Neuronal stem cell (in vitro differentiated cells): ENCODE measurements at regions not wholly inside any gene's neighbourhood (a gene's known extent, or its start where the extent isn't known, plus 50 kb on each side); places are given as distances from the start of the nearest gene placed in this dataset.

ENCODE experiments used
- DNase-seq: peaks from one replicate; pipeline ENCODE4 v3.0.0-alpha.2; 2013; ENCODE audit warnings: low spot score
- H2AFZ ChIP-seq: one replicate; pipeline ENCODE4 v1.6.1; 2013; ENCODE audit warnings: mild to moderate bottlenecking, low read length, inconsistent platforms
- H2AK5ac ChIP-seq: 2 replicates; pipeline ENCODE4 v1.6.1; 2013; ENCODE audit warnings: low read depth, mild to moderate bottlenecking, inconsistent platforms, low read length, moderate library complexity, mixed read lengths
- H2BK120ac ChIP-seq: 2 replicates; pipeline ENCODE4 v1.6.1; 2013; ENCODE audit warnings: low read depth, mild to moderate bottlenecking, inconsistent platforms, low read length, moderate library complexity, mixed read lengths
- H2BK12ac ChIP-seq: one replicate; pipeline ENCODE4 v1.6.1; 2013; ENCODE audit warnings: low read length, inconsistent platforms
- H2BK15ac ChIP-seq: 2 replicates; pipeline ENCODE4 v1.6.1; 2013; ENCODE audit warnings: mild to moderate bottlenecking, low read length, inconsistent platforms, mixed read lengths
- H2BK5ac ChIP-seq: one replicate; pipeline ENCODE4 v1.6.1; 2013; ENCODE audit warnings: inconsistent platforms, mild to moderate bottlenecking, low read length, moderate library complexity
- H3K14ac ChIP-seq: one replicate; pipeline ENCODE4 v1.6.1; 2013; ENCODE audit warnings: low read length, inconsistent platforms
- H3K18ac ChIP-seq: 2 replicates; pipeline ENCODE4 v1.6.1; 2013; ENCODE audit warnings: low read length, inconsistent platforms
- H3K23ac ChIP-seq: 2 replicates; pipeline ENCODE4 v1.6.1; 2013; ENCODE audit warnings: low read depth, mild to moderate bottlenecking, mixed read lengths, low read length, inconsistent platforms; ENCODE audit not compliant: poor library complexity
- H3K27ac ChIP-seq: replicated peaks from 3 replicates; pipeline ENCODE4 v1.5.1; 2013; ENCODE audit warnings: low read length, inconsistent platforms
- H3K27me3 ChIP-seq, 3 experiments: 2 replicates each; pipeline ENCODE4 v1.6.1; 2013; ENCODE audit warnings: low read length in 3 of 3, mild to moderate bottlenecking in 2 of 3, inconsistent platforms in 1 of 3, low read depth in 1 of 3, mixed read lengths in 1 of 3, moderate library complexity in 1 of 3; ENCODE audit not compliant: control insufficient read depth in 3 of 3, insufficient read depth in 3 of 3
- H3K36me3 ChIP-seq, 2 donors: replicated peaks in 1 of 2; 2 replicates each; pipeline ENCODE4 v1.6.1; 2013; ENCODE audit warnings: low read length in 2 of 2; ENCODE audit not compliant: control insufficient read depth in 2 of 2, insufficient read depth in 2 of 2
- H3K4ac ChIP-seq: 2 replicates; pipeline ENCODE4 v1.6.1; 2013; ENCODE audit warnings: inconsistent platforms, mild to moderate bottlenecking, low read length, moderate library complexity
- H3K4me1 ChIP-seq, 2 donors: 1 replicate in 1 of 2; 2 replicates in 1 of 2; pipeline ENCODE4 v1.6.1; 2013; ENCODE audit warnings: low read length in 2 of 2, low read depth in 1 of 2; ENCODE audit not compliant: control insufficient read depth in 2 of 2, insufficient read depth in 1 of 2
- H3K4me2 ChIP-seq: one replicate; pipeline ENCODE4 v1.6.1; 2013; ENCODE audit warnings: mild to moderate bottlenecking, low read length, inconsistent platforms; ENCODE audit not compliant: insufficient read depth, poor library complexity, severe bottlenecking
- H3K4me3 ChIP-seq, 2 donors: 2 replicates each; pipeline ENCODE4 v1.5.1; 2013; ENCODE audit warnings: low read length in 2 of 2, mild to moderate bottlenecking in 2 of 2, inconsistent platforms in 1 of 2, moderate library complexity in 1 of 2
- H3K79me1 ChIP-seq: one replicate; pipeline ENCODE4 v1.6.1; 2013; ENCODE audit warnings: low read depth, mild to moderate bottlenecking, inconsistent platforms, low read length, moderate library complexity
- H3K9ac ChIP-seq: one replicate; pipeline ENCODE4 v1.6.1; 2013; ENCODE audit warnings: mild to moderate bottlenecking, low read depth, low read length, inconsistent platforms; ENCODE audit not compliant: poor library complexity
- H3K9me3 ChIP-seq, 2 donors: replicated peaks in 1 of 2; 2 replicates each; pipeline versions ENCODE3 to v1.6.1; 2013; ENCODE audit warnings: low read length in 2 of 2, mild to moderate bottlenecking in 2 of 2, inconsistent platforms in 1 of 2, low read depth in 1 of 2, mixed read lengths in 1 of 2, moderate library complexity in 1 of 2; ENCODE audit not compliant: control insufficient read depth in 2 of 2, insufficient read depth in 1 of 2
- H4K8ac ChIP-seq: one replicate; pipeline ENCODE4 v1.6.1; 2013; ENCODE audit warnings: low read depth, mild to moderate bottlenecking, inconsistent platforms, low read length, moderate library complexity
- H4K91ac ChIP-seq: one replicate; pipeline ENCODE4 v1.6.1; 2013; ENCODE audit warnings: low read length, low read depth, mild to moderate bottlenecking, inconsistent platforms; ENCODE audit not compliant: poor library complexity
- WGBS, 2 donors: extraction: QIAGEN DNeasy Blood & Tissue Kit; methylation state at CpG; one replicate each; pipeline ENCODE4 v1.1.7; 2013; ENCODE audit warnings: missing lambda C conversion rate in 2 of 2, mixed read lengths in 1 of 2; ENCODE audit not compliant: insufficient read length in 2 of 2, insufficient replicate concordance in 1 of 2; ENCODE audit errors: extremely low coverage in 2 of 2; 5-methylcytosine and 5-hydroxymethylcytosine counted together

DNA sequence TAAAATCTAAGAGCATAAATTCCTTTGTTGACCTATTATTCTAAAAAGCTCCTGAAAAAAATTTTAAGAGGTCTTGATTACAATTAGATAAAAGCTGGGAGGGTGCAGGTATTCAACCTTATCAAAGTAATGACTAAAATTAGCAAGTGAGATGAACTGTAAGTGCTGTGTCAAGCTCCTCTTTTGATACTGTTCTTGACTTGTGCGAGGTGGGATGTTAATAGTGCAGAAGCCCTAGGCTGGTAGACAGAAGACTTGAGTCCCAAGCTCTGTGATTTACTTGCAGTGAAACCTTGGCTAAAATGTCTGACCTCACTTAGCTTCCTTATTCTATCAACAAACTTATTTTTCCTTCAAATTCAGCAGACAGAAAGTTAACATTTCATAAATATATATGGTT, 637.5 kb downstream of the DSC3 start:
- Histone ChIP-seq H3K4me2 (no peak overlapping the region), H4K91ac (no peak overlapping the region)
- no CpG with 5 or more reads among the region's 1 CpG for WGBS, 2 donors

DNA sequence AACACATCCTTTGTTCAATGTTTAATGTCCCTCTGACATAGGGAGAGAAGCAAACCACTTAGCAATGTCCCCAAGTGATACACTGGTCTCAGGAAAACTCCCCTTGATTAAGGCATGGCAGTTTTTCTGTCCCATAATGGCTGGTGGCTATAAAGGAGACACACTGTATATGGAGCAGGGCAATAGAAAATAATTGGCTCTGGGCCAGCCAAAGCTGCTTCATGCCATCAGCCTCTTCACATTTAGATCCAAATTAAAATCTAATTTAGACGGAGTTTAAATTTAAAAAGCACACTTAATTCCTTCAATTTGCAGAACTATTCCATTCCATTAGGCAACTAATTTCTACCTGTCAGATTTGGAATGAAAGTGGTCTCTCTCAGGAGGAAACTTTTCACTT, 638.1 kb downstream of the DSC3 start:
- H3K9me3 ChIP-seq, result no peaks in the 10 kb centered on the region
- H3K79me1 ChIP-seq, result no peaks in the 10 kb centered on the region
- H4K91ac ChIP-seq, result no peak overlapping the region
- H3K27ac ChIP-seq, result no peak overlapping the region
- DNase-seq, result no peak
- no peak overlapping the region for H2AK5ac ChIP-seq
- H3K4me1 ChIP-seq, result no peaks in the 10 kb centered on the region
- H3K4me3 ChIP-seq, result no peak overlapping the region
- no peak overlapping the region for H3K9ac ChIP-seq
- H2BK12ac ChIP-seq, result no peak overlapping the region
- H3K27me3 ChIP-seq, result no peaks in the 10 kb centered on the region
- H2BK120ac ChIP-seq, result no peak overlapping the region
- no peak overlapping the region for H3K4ac ChIP-seq
- no peak overlapping the region for H3K23ac ChIP-seq
- no peak overlapping the region for H3K18ac ChIP-seq
- no peak overlapping the region for H3K4me2 ChIP-seq
- WGBS, 2 donors, result no CpG with 5 or more reads among the region's 1 CpG
- H3K14ac ChIP-seq, result no peak overlapping the region
- H3K36me3 ChIP-seq, result no peaks in the 10 kb centered on the region
- H2BK15ac ChIP-seq, result no peak overlapping the region
- H4K8ac ChIP-seq, result no peak overlapping the region
- H2BK5ac ChIP-seq, result no peak overlapping the region
- H2AFZ ChIP-seq, result no peak overlapping the region

More for the DNA sequence above, 637.5 kb downstream of the DSC3 start:
- Histone ChIP-seq H2BK120ac (no peak overlapping the region), H3K14ac (no peak overlapping the region), H3K4me3 (no peak overlapping the region), H3K9me3 (no peaks in the 10 kb centered on the region), H2AK5ac (no peak overlapping the region), H3K27ac (no peak overlapping the region), H3K4ac (no peak overlapping the region), H2BK15ac (no peak overlapping the region), H3K4me1 (no peaks in the 10 kb centered on the region), H3K27me3 (no peaks in the 10 kb centered on the region), H3K23ac (no peak overlapping the region), H2BK5ac (no peak overlapping the region), H3K18ac (no peak overlapping the region), H2AFZ (no peak overlapping the region), H4K8ac (no peak overlapping the region), H2BK12ac (no peak overlapping the region), H3K79me1 (no peaks in the 10 kb centered on the region), H3K36me3 (no peaks in the 10 kb centered on the region), H3K9ac (no peak overlapping the region)
- DNase-seq, result no peak

DNA sequence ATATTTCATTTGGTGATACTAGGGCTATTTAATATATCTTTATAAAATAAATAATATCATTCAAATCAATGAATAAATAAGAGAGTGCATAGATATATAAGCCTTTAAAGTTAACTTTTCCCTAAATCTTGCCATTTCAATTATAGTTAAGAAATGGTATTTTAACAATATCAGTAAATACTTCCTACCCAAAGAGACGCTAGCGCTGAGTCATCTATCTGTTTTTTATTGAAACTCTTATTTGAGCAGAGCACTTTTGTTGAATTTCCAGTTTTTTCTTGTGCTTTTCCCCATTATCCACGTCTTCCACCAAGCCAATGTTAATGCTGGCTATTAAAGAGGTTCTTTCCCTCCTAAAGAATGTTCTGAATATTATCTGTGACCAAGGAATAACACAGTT, 639.3 kb downstream of the DSC3 start:
- Histone ChIP-seq H2BK15ac (no peak overlapping the region), H3K36me3 (no peaks in the 10 kb centered on the region), H3K9me3 (no peaks in the 10 kb centered on the region), H2AFZ (no peak overlapping the region), H3K14ac (no peak overlapping the region), H3K79me1 (no peaks in the 10 kb centered on the region), H3K9ac (no peak overlapping the region), H4K8ac (no peak overlapping the region), H3K4me2 (no peak overlapping the region), H3K4ac (no peak overlapping the region), H2BK5ac (no peak overlapping the region), H2BK12ac (no peak overlapping the region), H3K27me3 (no peaks in the 10 kb centered on the region), H3K27ac (no peak overlapping the region), H3K23ac (no peak overlapping the region), H2AK5ac (no peak overlapping the region), H4K91ac (no peak overlapping the region), H3K4me1 (no peaks in the 10 kb centered on the region), H3K18ac (no peak overlapping the region), H3K4me3 (no peak overlapping the region), H2BK120ac (no peak overlapping the region)
- no peak for DNase-seq
- WGBS, 2 donors, result no CpG with 5 or more reads among the region's 3 CpGs

DNA sequence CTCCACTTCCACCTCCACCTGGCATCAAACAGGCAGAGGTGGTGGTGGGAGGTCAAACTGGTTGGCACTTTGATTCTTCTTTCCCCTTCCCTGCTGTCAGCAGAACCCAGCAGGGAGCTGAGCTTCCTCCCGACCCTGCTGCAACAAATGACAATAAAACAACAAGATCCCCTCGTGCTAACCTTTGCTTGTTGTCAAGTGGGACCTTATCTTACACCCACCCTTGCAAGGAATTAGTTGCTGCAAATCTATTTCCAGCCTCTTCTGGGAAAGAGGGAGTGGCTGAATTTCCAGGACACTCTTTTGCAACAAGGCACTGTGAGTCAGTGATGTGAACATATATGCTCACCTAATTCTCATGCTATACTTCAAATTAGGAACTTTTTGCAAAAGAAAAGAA, 655.1 kb downstream of the DSC3 start:
- H3K79me1 ChIP-seq, result no peaks in the 10 kb centered on the region
- H3K4me3 ChIP-seq, result no peak overlapping the region

More for the DNA sequence above, 655.1 kb downstream of the DSC3 start:
- no peaks in the 10 kb centered on the region for H3K27me3 ChIP-seq
- H3K14ac ChIP-seq, result no peak overlapping the region
- H2BK120ac ChIP-seq, result no peak overlapping the region
- no peak overlapping the region for H2AK5ac ChIP-seq
- peaks cover 0 to 4% of the 10 kb centered on the region in 2 donors for H3K4me1 ChIP-seq
- DNase-seq, result peak; percentile 5
- no peak overlapping the region for H3K27ac ChIP-seq
- no peak overlapping the region for H2BK12ac ChIP-seq
- no peak overlapping the region for H3K4me2 ChIP-seq
- H3K9ac ChIP-seq, result no peak overlapping the region
- no peak overlapping the region for H3K18ac ChIP-seq
- WGBS, 2 donors, result no CpG with 5 or more reads among the region's 2 CpGs
- H2AFZ ChIP-seq, result peak overlapping the region; percentile 17
- H2BK15ac ChIP-seq, result no peak overlapping the region
- no peak overlapping the region for H3K4ac ChIP-seq
- no peak overlapping the region for H3K23ac ChIP-seq
- no peak overlapping the region for H4K91ac ChIP-seq
- H4K8ac ChIP-seq, result no peak overlapping the region
- no peaks in the 10 kb centered on the region for H3K9me3 ChIP-seq
- H3K36me3 ChIP-seq, result no peaks in the 10 kb centered on the region
- H2BK5ac ChIP-seq, result no peak overlapping the region
